Keratinocyte (primary cell): ENCODE measurements at regions not wholly inside any gene's neighbourhood (a gene's known extent, or its start where the extent isn't known, plus 50 kb on each side); places are given as distances from the start of the nearest gene placed in this dataset.

Source experiments
- DNase-seq: peaks from one replicate; pipeline ENCODE4 v3.0.0-alpha.2; 2011; ENCODE audit warnings: low read depth, missing footprints, low spot score
- FAIRE-seq: peaks from 2 replicates; lab custom pipeline; 2011; peaks lifted over from hg19 to GRCh38; lab: Jason Lieb, UNC
- H2AFZ ChIP-seq: 2 replicates; pipeline ENCODE4 v1.6.0; 2012; ENCODE audit warnings: low read length, control low read depth, inconsistent platforms; ENCODE audit not compliant: control insufficient read depth
- H3K27ac ChIP-seq: 2 replicates; pipeline ENCODE4 v1.5.1; 2011; ENCODE audit warnings: low read length; ENCODE audit not compliant: control insufficient read depth, insufficient read depth
- H3K27me3 ChIP-seq: 3 replicates; pipeline ENCODE4 v1.6.0; 2011; ENCODE audit warnings: low read length; ENCODE audit not compliant: control insufficient read depth, insufficient read depth; ENCODE audit errors: extremely low read depth
- H3K36me3 ChIP-seq, 2 experiments: 2 replicates in 1 of 2; 3 replicates in 1 of 2; pipeline ENCODE4 v1.5.1; 2011; ENCODE audit warnings: low read length in 2 of 2, mild to moderate bottlenecking in 1 of 2; ENCODE audit not compliant: control insufficient read depth in 2 of 2, insufficient read depth in 2 of 2; ENCODE audit errors: extremely low read depth in 1 of 2
- H3K4me1 ChIP-seq: 3 replicates; pipeline ENCODE4 v1.5.1; 2011; ENCODE audit warnings: low read length; ENCODE audit not compliant: control insufficient read depth, insufficient read depth; ENCODE audit errors: extremely low read depth
- H3K4me2 ChIP-seq: 3 replicates; pipeline ENCODE4 v1.6.0; 2011; ENCODE audit warnings: low read depth, low read length; ENCODE audit not compliant: control insufficient read depth, insufficient read depth; ENCODE audit errors: extremely low read depth
- H3K4me3 ChIP-seq, 3 experiments: fragments of 200-600 bp in 1 of 3; sonication (generic) in 1 of 3; 2 replicates in 2 of 3; 3 replicates in 1 of 3; pipeline ENCODE4 v1.5.1; 2011 to 2016; ENCODE audit warnings: low read length in 3 of 3, mild to moderate bottlenecking in 3 of 3, control low read depth in 2 of 3, inconsistent platforms in 1 of 3, low read depth in 1 of 3, mixed read lengths in 1 of 3, mixed run types in 1 of 3, moderate library complexity in 1 of 3; ENCODE audit not compliant: control insufficient read depth in 2 of 3, insufficient read depth in 2 of 3; ENCODE audit errors: extremely low read depth in 1 of 3
- H3K79me2 ChIP-seq: 2 replicates; pipeline ENCODE4 v1.6.0; 2012; ENCODE audit warnings: low read length; ENCODE audit not compliant: control insufficient read depth, insufficient read depth
- H3K9ac ChIP-seq: 3 replicates; pipeline ENCODE4 v1.6.0; 2011; ENCODE audit warnings: low read length; ENCODE audit not compliant: control insufficient read depth, insufficient read depth; ENCODE audit errors: extremely low read depth
- H3K9me1 ChIP-seq: 3 replicates; pipeline ENCODE4 v1.6.0; 2011; ENCODE audit warnings: low read length; ENCODE audit not compliant: control insufficient read depth, insufficient read depth; ENCODE audit errors: extremely low read depth
- H3K9me3 ChIP-seq: 2 replicates; pipeline ENCODE4 v1.5.1; 2012; ENCODE audit warnings: low read depth, low read length; ENCODE audit not compliant: control insufficient read depth
- H4K20me1 ChIP-seq: 3 replicates; pipeline ENCODE4 v1.6.0; 2011; ENCODE audit warnings: low read length; ENCODE audit not compliant: control insufficient read depth, insufficient read depth; ENCODE audit errors: extremely low read depth
- EZH2 ChIP-seq: IDR thresholded peaks from one replicate; pipeline ENCODE4 v1.6.1; 2012; ENCODE audit warnings: inconsistent platforms, mild to moderate bottlenecking, low read length, moderate library complexity
- dilution Hi-C: fragments of 300-500 bp; cut with MboI; formaldehyde crosslinking; loops from one replicate; pipeline ENCODE4 v1.7.0; 2020; ENCODE audit warnings: low sequenced_read_pairs; ENCODE audit not compliant: extremely low pct_ligation_motif_present
- TF ChIP-seq, protein P1 (sequence below), 3 experiments: IDR thresholded peaks in 1 of 3; conservative IDR thresholded peaks in 1 of 3; optimal IDR thresholded peaks in 1 of 3; 2 replicates in 2 of 3; 3 replicates in 1 of 3; pipeline versions ENCODE3 to v1.5.1; 2011; ENCODE audit warnings: low read length in 3 of 3, mild to moderate bottlenecking in 3 of 3, moderate library complexity in 2 of 3, control low read depth in 1 of 3, inconsistent platforms in 1 of 3; ENCODE audit not compliant: insufficient read depth in 2 of 3; ENCODE audit errors: extremely low read depth in 1 of 3

DNA sequence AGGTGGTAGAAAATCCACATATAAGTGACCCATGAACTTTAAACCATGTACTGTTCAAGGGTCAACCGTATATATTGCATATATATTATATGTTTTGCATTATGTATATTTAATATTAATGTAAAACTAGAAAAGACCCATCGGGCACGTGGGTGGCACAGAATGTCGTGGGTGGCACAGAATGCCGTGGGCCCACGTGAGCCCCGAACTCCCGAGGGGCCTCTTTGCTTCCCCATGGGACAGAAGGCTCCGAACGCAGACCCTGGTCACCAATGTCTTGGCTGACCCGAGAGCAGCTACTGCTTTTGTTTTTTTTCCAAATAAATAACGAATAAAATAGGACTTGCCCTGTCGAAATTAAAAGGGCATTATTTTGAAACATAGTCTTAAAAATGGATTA is 415.4 kb downstream of the BRD1 start:
- no peak for DNase-seq
- no peaks in the 10 kb centered on the region for H4K20me1 ChIP-seq
- H3K4me2 ChIP-seq, result no peak overlapping the region
- TF ChIP-seq, protein P1, sequence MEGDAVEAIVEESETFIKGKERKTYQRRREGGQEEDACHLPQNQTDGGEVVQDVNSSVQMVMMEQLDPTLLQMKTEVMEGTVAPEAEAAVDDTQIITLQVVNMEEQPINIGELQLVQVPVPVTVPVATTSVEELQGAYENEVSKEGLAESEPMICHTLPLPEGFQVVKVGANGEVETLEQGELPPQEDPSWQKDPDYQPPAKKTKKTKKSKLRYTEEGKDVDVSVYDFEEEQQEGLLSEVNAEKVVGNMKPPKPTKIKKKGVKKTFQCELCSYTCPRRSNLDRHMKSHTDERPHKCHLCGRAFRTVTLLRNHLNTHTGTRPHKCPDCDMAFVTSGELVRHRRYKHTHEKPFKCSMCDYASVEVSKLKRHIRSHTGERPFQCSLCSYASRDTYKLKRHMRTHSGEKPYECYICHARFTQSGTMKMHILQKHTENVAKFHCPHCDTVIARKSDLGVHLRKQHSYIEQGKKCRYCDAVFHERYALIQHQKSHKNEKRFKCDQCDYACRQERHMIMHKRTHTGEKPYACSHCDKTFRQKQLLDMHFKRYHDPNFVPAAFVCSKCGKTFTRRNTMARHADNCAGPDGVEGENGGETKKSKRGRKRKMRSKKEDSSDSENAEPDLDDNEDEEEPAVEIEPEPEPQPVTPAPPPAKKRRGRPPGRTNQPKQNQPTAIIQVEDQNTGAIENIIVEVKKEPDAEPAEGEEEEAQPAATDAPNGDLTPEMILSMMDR (optimal IDR thresholded peaks at IDR 0.05 in 1 of 3, IDR thresholded peaks at IDR 0.05 in 1 of 3, conservative IDR thresholded peaks at IDR 0.05 in 1 of 3; ENCODE audit: extremely low read depth in 1 of 3, insufficient read depth in 2 of 3, low read length in 3 of 3), result no peak
- no peak for TF ChIP-seq EZH2
- peaks cover 6% of the 10 kb centered on the region for H3K9me3 ChIP-seq
- H3K4me3 ChIP-seq, result no peak overlapping the region
- H2AFZ ChIP-seq, result no peak overlapping the region
- no peaks in the 10 kb centered on the region for H3K36me3 ChIP-seq
- no peak overlapping the region for H3K27ac ChIP-seq
- no peaks in the 10 kb centered on the region for H3K9me1 ChIP-seq
- dilution Hi-C loops, result no loop called here
- no peaks in the 10 kb centered on the region for H3K4me1 ChIP-seq
- FAIRE-seq, result no peak
- no peak overlapping the region for H3K9ac ChIP-seq
- no peaks in the 10 kb centered on the region for H3K79me2 ChIP-seq
- no peaks in the 10 kb centered on the region for H3K27me3 ChIP-seq

DNA sequence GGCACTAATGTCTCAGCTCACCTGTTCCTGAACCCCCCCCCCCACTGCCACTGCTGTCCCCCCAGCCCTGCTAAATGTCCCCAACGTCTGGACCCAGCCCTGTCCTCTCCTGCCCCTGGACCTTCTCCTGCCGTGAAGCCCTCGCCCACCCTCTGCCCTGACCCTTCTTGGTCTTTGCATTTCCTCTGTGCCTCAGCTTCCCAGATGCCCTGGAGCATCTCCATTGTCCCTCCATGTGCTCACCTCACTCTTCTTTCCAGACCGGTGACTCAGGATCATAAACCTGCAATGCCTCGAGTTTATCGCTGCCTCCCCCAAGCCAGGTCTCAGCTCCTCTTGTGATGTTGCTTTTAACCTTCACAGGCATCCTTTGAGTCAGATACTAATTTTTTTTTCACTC is 416.4 kb downstream of the BRD1 start:
- Histone ChIP-seq H3K4me3 (no peak overlapping the region), H4K20me1 (no peaks in the 10 kb centered on the region), H3K79me2 (no peaks in the 10 kb centered on the region), H3K36me3 (no peaks in the 10 kb centered on the region), H3K9ac (no peak overlapping the region), H3K9me1 (no peaks in the 10 kb centered on the region), H3K27ac (no peak overlapping the region), H3K4me2 (no peak overlapping the region), H2AFZ (no peak overlapping the region), H3K9me3 (peaks cover 6% of the 10 kb centered on the region), H3K4me1 (no peaks in the 10 kb centered on the region), H3K27me3 (no peaks in the 10 kb centered on the region)
- dilution Hi-C loops, result no loop called here
- DNase-seq, result no peak
- TF ChIP-seq EZH2, result no peak
- TF ChIP-seq, protein P1 (optimal IDR thresholded peaks at IDR 0.05 in 1 of 3, IDR thresholded peaks at IDR 0.05 in 1 of 3, conservative IDR thresholded peaks at IDR 0.05 in 1 of 3; ENCODE audit: extremely low read depth in 1 of 3, insufficient read depth in 2 of 3, low read length in 3 of 3), result no peak
- no peak for FAIRE-seq
